ENCODE measurements at regions not wholly inside any gene's neighbourhood (a gene's known extent, or its start where the extent isn't known, plus 50 kb on each side); places are given as distances from the start of the nearest gene placed in this dataset.

GRCh38 chr11:76269247-76269646, 62.9 kb upstream of the WNT11 start:
- TF ChIP-seq CTCF (IDR thresholded peaks at IDR 0.05; ENCODE audit: insufficient read depth, low read depth, low read length), result no peak
- TF ChIP-seq EZH2 (IDR thresholded peaks at IDR 0.05; ENCODE audit: insufficient read depth, low read length), result no peak
